Right lobe of liver (tissue), 6 donors: ENCODE measurements at regions not wholly inside any gene's neighbourhood (a gene's known extent, or its start where the extent isn't known, plus 50 kb on each side); places are given as distances from the start of the nearest gene placed in this dataset.

Experiments
- ATAC-seq, 4 donors: fragments of 200-7000 bp; cut with Tn5 transposase; one replicate each; pipeline ENCODE4 v1.9.1; 2020; ENCODE audit warnings: mild to moderate bottlenecking in 4 of 4, moderate library complexity in 4 of 4
- DNase-seq, 3 donors: peaks; one replicate each; pipeline ENCODE4 v3.0.0-alpha.2; 2020
- H3K27ac ChIP-seq, 3 donors: fragments of 200-600 bp; one replicate each; pipeline ENCODE4 v1.8.0; 2022
- H3K27me3 ChIP-seq, 2 donors: fragments of 200-600 bp; one replicate each; pipeline ENCODE4 v1.8.0; 2022
- H3K36me3 ChIP-seq, 4 donors: fragments of 200-600 bp; sonication (generic) in 1 of 4; one replicate each; pipeline versions ENCODE4 v1.5.1 to v1.8.0; 2017 to 2022; ENCODE audit warnings: control low read depth in 1 of 4
- H3K4me1 ChIP-seq, 4 donors: fragments of 200-600 bp; sonication (generic) in 1 of 4; one replicate each; pipeline versions ENCODE4 v1.5.1 to v1.8.0; 2017 to 2022; ENCODE audit warnings: control low read depth in 1 of 4
- H3K4me3 ChIP-seq, 3 donors: fragments of 200-600 bp; one replicate each; pipeline ENCODE4 v1.8.0; 2022
- H3K9me3 ChIP-seq, 4 donors: fragments of 200-600 bp; sonication (generic) in 1 of 4; one replicate each; pipeline versions ENCODE4 v1.5.1 to v1.8.0; 2017 to 2022; ENCODE audit warnings: control low read depth in 1 of 4
- POLR2A ChIP-seq: fragments of 450-650 bp; IDR thresholded peaks from one replicate; pipeline ENCODE4 v1.6.1; 2017; ENCODE audit warnings: antibody characterized with exemption, mild to moderate bottlenecking
- WGBS: methylation state at CpG from one replicate; pipeline ENCODE4 v1.1.6; 2018; ENCODE audit warnings: low coverage, low lambda C conversion rate; ENCODE audit not compliant: insufficient coverage; ENCODE audit errors: missing lambda C conversion rate; 5-methylcytosine and 5-hydroxymethylcytosine counted together
- intact Hi-C, 2 donors: fragments of 100-400 bp; cut with DNase I; formaldehyde crosslinking; loops; one replicate each; pipeline versions ENCODE4 v1.11.2 to v1.14.1; 2022
- TF ChIP-seq, protein P1 (sequence below), 4 donors: fragments of 200-600 bp in 3 of 4; fragments of 450-650 bp in 1 of 4; IDR thresholded peaks; one replicate each; pipeline versions ENCODE4 v1.5.1 to v1.8.0; 2016 to 2022; ENCODE audit warnings: antibody characterized with exemption in 4 of 4, mild to moderate bottlenecking in 2 of 4
- donor health status: DM: no; HTN: yes; CAD: no.
- donor health status: DM: no; HTN: no; CAD: no.
- donor health status: DM: no; HTN: no; CAD: no.
- donor health status: DM: no; HTN: yes; CAD: no.
- donor health status: DM: no; HTN: yes; CAD: no.

DNA sequence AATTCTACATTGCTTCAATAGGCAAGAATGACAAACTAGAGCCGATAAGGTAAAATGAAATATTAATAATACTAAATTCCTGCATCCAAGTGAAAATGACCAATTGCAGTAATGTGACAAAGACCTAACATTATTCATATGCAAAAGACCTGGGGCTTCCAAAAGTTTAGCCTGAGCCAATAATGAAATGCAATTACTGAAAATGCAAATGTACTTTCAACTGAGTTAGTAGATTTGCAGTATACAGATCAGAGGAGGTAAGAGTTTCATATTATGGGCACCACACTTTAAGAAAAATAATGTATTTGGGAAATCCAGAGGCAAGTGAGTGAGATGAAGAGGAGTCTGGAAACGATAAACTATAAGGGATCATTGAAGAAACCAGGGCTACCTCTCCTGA is 193.7 kb upstream of the GMDS start:
- ATAC-seq (no peak), DNase-seq (no peak)
- H3K4me1 ChIP-seq, result no peaks in the 10 kb centered on the region
- no peak for TF ChIP-seq POLR2A
- TF ChIP-seq, protein P1, sequence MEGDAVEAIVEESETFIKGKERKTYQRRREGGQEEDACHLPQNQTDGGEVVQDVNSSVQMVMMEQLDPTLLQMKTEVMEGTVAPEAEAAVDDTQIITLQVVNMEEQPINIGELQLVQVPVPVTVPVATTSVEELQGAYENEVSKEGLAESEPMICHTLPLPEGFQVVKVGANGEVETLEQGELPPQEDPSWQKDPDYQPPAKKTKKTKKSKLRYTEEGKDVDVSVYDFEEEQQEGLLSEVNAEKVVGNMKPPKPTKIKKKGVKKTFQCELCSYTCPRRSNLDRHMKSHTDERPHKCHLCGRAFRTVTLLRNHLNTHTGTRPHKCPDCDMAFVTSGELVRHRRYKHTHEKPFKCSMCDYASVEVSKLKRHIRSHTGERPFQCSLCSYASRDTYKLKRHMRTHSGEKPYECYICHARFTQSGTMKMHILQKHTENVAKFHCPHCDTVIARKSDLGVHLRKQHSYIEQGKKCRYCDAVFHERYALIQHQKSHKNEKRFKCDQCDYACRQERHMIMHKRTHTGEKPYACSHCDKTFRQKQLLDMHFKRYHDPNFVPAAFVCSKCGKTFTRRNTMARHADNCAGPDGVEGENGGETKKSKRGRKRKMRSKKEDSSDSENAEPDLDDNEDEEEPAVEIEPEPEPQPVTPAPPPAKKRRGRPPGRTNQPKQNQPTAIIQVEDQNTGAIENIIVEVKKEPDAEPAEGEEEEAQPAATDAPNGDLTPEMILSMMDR (IDR thresholded peaks at IDR 0.05), result no peak
- H3K27ac ChIP-seq, result no peak overlapping the region
- no peak overlapping the region for H3K4me3 ChIP-seq
- peaks cover 0 to 2% (median 0%) of the 10 kb centered on the region in 4 donors for H3K36me3 ChIP-seq
- WGBS, result 91% methylated on average over 2 of the region's 2 CpGs
- no peaks in the 10 kb centered on the region for H3K9me3 ChIP-seq
- H3K27me3 ChIP-seq, result no peaks in the 10 kb centered on the region
- intact Hi-C loops, result no loop called here

DNA sequence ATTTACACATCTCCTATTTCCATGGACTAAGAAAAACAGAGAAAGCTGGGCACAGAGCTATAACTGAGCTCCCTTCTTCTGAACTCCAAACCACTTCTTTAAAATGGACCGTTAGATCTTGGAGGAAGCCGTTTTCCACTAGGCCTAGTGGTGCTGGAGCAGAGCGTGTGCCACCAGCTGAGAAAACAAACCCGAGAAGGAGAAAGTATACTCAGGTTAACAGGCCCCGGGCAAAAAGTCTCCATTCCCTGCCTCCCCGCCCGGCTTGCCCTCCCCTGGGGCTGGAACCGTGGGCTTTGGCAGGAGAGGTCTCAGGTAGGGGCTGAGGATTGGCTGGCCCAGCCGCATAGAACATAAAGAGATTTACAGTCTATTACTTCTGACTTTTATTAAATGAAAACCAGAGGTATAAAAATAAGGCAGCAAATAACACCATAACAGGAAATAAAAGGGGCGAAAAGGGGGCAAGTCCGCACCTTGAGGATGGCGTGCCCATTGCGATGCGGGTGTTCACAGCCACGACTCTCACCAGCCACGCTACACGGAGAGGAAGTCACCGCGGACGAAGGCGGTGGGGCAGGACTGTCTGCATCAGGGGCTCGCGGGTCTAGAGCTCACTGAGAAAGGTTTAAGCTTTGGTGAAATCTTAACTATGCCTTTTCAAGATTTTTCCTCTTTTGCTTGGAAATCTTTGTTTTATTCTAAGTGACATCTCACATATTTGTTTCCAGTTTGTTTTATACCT is 191.2 kb upstream of the GMDS start:
- intact Hi-C loops, result no loop called here
- Histone ChIP-seq H3K9me3 (no peaks in the 10 kb centered on the region), H3K36me3 (no peaks in the 10 kb centered on the region), H3K27ac (no peak overlapping the region), H3K27me3 (no peaks in the 10 kb centered on the region), H3K4me3 (no peak overlapping the region), H3K4me1 (no peaks in the 10 kb centered on the region)
- 93% methylated on average over 16 of the region's 23 CpGs for WGBS
- TF ChIP-seq, protein P1 (IDR thresholded peaks at IDR 0.05), result no peak
- no peak for TF ChIP-seq POLR2A
- DNase-seq (no peak), ATAC-seq (no peak)

DNA sequence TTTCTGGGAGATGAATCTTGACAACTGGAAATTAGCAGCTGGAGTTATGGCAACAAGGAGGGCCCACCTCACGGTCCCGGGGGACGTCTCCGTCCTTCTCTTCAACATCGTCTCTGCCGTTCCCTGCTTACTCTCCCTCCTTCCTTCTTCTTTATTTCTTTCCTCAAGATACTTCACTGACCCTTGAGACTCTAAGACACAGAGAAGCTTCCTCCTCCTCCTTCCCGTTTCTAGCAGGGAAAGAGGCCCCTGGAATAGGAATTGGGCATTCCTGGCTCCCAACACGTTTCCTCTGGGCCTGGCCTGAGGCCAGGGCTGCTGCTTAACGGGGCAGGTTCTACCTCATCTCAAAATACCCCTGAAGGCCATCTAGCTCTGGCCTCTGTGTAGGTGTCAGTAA is 189.9 kb upstream of the GMDS start:
- TF ChIP-seq, protein P1 (IDR thresholded peaks at IDR 0.05), result no peak
- no peak for TF ChIP-seq POLR2A
- H3K9me3 ChIP-seq, result no peaks in the 10 kb centered on the region
- WGBS, result 70% methylated on average over 8 of the region's 9 CpGs
- intact Hi-C loops, result no loop called here
- H3K27me3 ChIP-seq, result no peaks in the 10 kb centered on the region
- ATAC-seq, result no peak
- H3K36me3 ChIP-seq, result no peaks in the 10 kb centered on the region
- DNase-seq, result no peak
- H3K4me1 ChIP-seq, result no peaks in the 10 kb centered on the region
- H3K27ac ChIP-seq, result no peak overlapping the region
- no peak overlapping the region for H3K4me3 ChIP-seq

DNA sequence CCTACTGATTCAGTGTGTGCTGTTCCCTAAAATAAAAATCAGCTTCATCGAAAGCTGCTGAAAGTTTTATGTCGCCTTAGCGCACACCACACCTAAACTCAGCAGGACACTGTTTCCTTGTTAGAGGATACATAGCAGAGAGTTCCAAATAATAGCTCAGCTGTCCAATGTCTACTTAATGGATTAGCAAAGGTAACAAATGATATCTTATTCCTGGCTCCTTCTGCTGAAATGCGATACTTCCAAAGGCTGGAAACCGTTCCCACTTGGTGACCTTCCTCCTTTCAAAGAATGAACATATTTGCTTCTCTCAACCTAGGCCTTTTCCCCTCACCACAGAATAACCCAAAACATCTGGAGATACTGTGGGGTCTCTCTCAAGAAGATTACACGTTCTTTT is 189.5 kb upstream of the GMDS start:
- H3K9me3 ChIP-seq, result no peaks in the 10 kb centered on the region
- no peak for DNase-seq
- H3K27me3 ChIP-seq, result no peaks in the 10 kb centered on the region
- intact Hi-C loops, result no loop called here
- ATAC-seq, result no peak
- no peak overlapping the region for H3K27ac ChIP-seq
- no peaks in the 10 kb centered on the region for H3K4me1 ChIP-seq
- H3K36me3 ChIP-seq, result no peaks in the 10 kb centered on the region
- H3K4me3 ChIP-seq, result no peak overlapping the region
- TF ChIP-seq POLR2A, result no peak
- TF ChIP-seq, protein P1 (IDR thresholded peaks at IDR 0.05), result no peak
- WGBS, result 88% methylated on average over 6 of the region's 6 CpGs
